Peyer's patch (tissue), 4 donors: ENCODE measurements at regions not wholly inside any gene's neighbourhood (a gene's known extent, or its start where the extent isn't known, plus 50 kb on each side); places are given as distances from the start of the nearest gene placed in this dataset.

ENCODE experiments used
- DNase-seq, 3 donors: peaks; one replicate each; pipeline ENCODE4 v3.0.0-alpha.2; 2017 to 2019
- H3K27ac ChIP-seq, 4 donors: fragments of 200-600 bp; sonication (generic); one replicate each; pipeline ENCODE4 v1.5.1; 2016 to 2019
- H3K27me3 ChIP-seq, 2 donors: fragments of 200-600 bp; sonication (generic); one replicate each; pipeline ENCODE4 v1.5.1; 2019
- H3K36me3 ChIP-seq, 3 donors: fragments of 200-600 bp; sonication (generic); one replicate each; pipeline ENCODE4 v1.5.1; 2016 to 2019
- H3K4me1 ChIP-seq, 4 donors: fragments of 200-600 bp; sonication (generic); one replicate each; pipeline ENCODE4 v1.5.1; 2016 to 2019
- H3K4me3 ChIP-seq, 4 donors: fragments of 200-600 bp; sonication (generic); 1 replicate in 3 of 4; 2 replicates in 1 of 4; pipeline ENCODE4 v1.5.1; 2016 to 2019; ENCODE audit warnings: mild to moderate bottlenecking in 1 of 4
- H3K9me3 ChIP-seq, 4 donors: fragments of 200-600 bp; sonication (generic); one replicate each; pipeline ENCODE4 v1.5.1; 2016 to 2019; ENCODE audit warnings: mild to moderate bottlenecking in 1 of 4
- POLR2A ChIP-seq, 2 donors: fragments of 450-650 bp; IDR thresholded peaks; one replicate each; pipeline ENCODE4 v1.5.1; 2017; ENCODE audit warnings: antibody characterized with exemption in 2 of 2, mild to moderate bottlenecking in 2 of 2, moderate library complexity in 2 of 2
- TF ChIP-seq, protein P1 (sequence below), 6 experiments: fragments of 450-650 bp in 4 of 6; fragments of 200-600 bp in 2 of 6; sonication (generic) in 1 of 6; IDR thresholded peaks; one replicate each; pipeline ENCODE4 v1.5.1; 2017 to 2019; ENCODE audit warnings: antibody characterized with exemption in 6 of 6, mild to moderate bottlenecking in 3 of 6, moderate library complexity in 1 of 6

DNA sequence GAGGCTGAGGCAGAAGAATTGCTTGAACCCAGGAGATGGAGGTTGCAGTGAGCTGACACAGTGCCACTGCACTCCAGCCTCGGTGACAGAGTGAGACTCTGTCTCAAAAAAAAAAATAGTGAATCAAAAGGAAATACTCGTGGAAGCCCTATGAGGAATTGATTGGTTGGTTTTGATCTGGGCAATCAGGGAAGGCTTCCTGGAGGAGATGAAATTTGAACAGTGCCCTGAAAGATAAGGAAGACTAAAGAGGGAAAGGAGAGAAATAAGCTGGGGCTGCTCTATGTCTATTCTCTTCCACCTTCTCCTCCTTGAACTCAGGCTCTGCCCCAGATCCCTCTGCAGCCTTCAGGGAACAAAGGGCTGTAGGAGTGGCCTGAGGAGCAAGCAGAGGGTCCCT, 54.1 kb downstream of the IRF2BPL start:
- H3K9me3 ChIP-seq: no peaks in the 10 kb centered on the region
- no peak for TF ChIP-seq POLR2A (IDR thresholded peaks at IDR 0.05)
- TF ChIP-seq, protein P1, sequence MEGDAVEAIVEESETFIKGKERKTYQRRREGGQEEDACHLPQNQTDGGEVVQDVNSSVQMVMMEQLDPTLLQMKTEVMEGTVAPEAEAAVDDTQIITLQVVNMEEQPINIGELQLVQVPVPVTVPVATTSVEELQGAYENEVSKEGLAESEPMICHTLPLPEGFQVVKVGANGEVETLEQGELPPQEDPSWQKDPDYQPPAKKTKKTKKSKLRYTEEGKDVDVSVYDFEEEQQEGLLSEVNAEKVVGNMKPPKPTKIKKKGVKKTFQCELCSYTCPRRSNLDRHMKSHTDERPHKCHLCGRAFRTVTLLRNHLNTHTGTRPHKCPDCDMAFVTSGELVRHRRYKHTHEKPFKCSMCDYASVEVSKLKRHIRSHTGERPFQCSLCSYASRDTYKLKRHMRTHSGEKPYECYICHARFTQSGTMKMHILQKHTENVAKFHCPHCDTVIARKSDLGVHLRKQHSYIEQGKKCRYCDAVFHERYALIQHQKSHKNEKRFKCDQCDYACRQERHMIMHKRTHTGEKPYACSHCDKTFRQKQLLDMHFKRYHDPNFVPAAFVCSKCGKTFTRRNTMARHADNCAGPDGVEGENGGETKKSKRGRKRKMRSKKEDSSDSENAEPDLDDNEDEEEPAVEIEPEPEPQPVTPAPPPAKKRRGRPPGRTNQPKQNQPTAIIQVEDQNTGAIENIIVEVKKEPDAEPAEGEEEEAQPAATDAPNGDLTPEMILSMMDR (IDR thresholded peaks at IDR 0.05): no peak
- no peaks in the 10 kb centered on the region for H3K36me3 ChIP-seq
- H3K4me3 ChIP-seq: no peak overlapping the region
- no peak overlapping the region for H3K27ac ChIP-seq
- H3K4me1 ChIP-seq: peaks cover 0 to 7% (median 2%) of the 10 kb centered on the region in 4 donors
- H3K27me3 ChIP-seq: no peaks in the 10 kb centered on the region
- DNase-seq: no peak

DNA sequence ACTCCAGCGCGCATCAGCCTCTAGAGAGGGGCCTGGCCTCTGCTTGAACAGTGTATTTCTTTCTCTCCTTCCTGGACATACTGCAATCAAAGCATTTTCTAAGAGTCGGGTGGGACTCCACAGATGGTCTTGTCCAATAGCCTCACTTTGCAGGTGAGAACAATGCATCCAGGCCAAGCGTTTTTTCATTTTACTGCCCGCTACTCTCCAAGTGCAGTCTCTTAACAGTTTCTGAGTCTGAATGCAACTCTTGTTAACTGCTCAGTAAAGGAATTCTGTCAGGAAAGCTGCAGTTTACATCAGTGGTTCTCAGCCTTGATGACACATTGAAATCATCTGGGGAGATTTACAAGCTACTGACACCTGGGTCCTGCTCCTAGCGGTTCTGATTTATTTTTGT, 57.0 kb downstream of the IRF2BPL start:
- Histone ChIP-seq H3K4me1 (peaks cover 0 to 7% (median 0%) of the 10 kb centered on the region in 4 donors), H3K27me3 (no peaks in the 10 kb centered on the region), H3K9me3 (no peaks in the 10 kb centered on the region), H3K27ac (no peak overlapping the region), H3K4me3 (no peak overlapping the region), H3K36me3 (no peaks in the 10 kb centered on the region)
- no peak for DNase-seq
- TF ChIP-seq, protein P1 (IDR thresholded peaks at IDR 0.05): no peak
- TF ChIP-seq POLR2A (IDR thresholded peaks at IDR 0.05): no peak

DNA sequence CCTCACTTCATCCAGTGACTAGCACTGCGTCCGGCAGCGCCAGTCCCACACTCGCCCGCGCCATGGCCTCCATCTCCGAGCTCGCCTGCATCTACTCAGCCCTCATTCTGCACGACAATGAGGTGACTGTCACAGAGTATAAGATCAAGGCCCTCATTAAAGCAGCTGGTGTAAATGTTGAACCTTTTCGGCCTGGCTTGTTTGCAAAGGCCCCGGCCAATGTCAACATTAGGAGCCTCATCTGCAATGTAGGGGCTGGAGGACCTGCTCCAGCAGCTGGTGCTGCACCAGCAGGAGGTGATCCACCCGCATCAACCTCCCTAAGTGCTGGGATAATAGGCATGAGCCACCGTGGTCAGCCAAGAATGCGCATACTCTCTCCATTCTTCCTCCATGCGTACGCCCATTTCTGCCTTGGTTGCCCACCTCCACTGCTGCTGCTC, 59.9 kb downstream of the IRF2BPL start:
- Histone ChIP-seq H3K27ac (no peak overlapping the region), H3K9me3 (no peaks in the 10 kb centered on the region), H3K27me3 (no peaks in the 10 kb centered on the region), H3K4me3 (no peak overlapping the region), H3K4me1 (peaks cover 0 to 7% (median 0%) of the 10 kb centered on the region in 4 donors), H3K36me3 (no peaks in the 10 kb centered on the region)
- TF ChIP-seq, protein P1 (IDR thresholded peaks at IDR 0.05): no peak
- TF ChIP-seq POLR2A (IDR thresholded peaks at IDR 0.05): no peak
- no peak for DNase-seq

DNA sequence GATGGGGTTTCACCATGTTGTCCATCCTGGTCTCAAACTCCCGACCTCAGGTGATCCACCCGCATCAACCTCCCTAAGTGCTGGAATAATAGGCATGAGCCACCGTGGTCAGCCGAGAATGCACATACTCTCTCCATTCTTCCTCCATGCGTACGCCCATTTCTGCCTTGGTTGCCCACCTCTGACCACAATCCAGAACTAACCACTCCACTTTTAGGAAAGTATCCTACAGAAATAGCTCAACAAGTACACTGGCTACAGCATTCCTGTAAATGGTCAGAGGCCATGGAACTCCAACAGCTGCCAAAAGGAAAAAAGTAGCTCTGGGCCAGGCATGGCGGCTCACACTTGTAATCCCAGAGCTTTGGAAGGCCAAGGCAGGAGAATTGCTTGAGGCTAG, 60.7 kb downstream of the IRF2BPL start:
- H3K4me1 ChIP-seq: peaks cover 0 to 8% (median 2%) of the 10 kb centered on the region in 4 donors
- no peak for DNase-seq
- no peak overlapping the region for H3K27ac ChIP-seq
- no peaks in the 10 kb centered on the region for H3K27me3 ChIP-seq
- H3K9me3 ChIP-seq: no peaks in the 10 kb centered on the region
- no peaks in the 10 kb centered on the region for H3K36me3 ChIP-seq
- no peak overlapping the region for H3K4me3 ChIP-seq
- TF ChIP-seq, protein P1 (IDR thresholded peaks at IDR 0.05): no peak
- TF ChIP-seq POLR2A (IDR thresholded peaks at IDR 0.05): no peak

DNA sequence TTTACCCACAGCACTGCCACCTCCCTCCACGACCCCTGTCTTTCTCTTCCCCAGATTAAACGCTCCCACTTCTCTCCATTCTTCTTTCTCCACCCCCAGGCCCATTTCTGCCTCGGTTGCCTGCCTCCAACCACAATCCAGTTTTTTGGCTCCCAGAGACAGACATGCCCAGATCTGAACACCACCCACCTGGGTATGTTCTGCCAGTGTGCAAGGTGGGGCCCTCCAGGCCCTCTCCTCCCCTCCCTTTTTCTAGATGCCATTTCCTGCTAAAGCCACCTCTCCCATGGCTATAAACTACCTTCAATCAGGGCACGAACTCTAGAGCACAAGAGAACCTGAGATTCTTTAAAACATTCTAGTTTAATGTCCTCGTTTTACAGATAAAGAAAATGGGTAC, 63.3 kb downstream of the IRF2BPL start:
- Histone ChIP-seq H3K36me3 (no peaks in the 10 kb centered on the region), H3K4me3 (no peak overlapping the region), H3K27me3 (no peaks in the 10 kb centered on the region), H3K9me3 (no peaks in the 10 kb centered on the region), H3K27ac (no peak overlapping the region), H3K4me1 (peaks cover 0 to 13% (median 9%) of the 10 kb centered on the region in 4 donors)
- no peak for DNase-seq
- TF ChIP-seq, protein P1 (IDR thresholded peaks at IDR 0.05): no peak
- TF ChIP-seq POLR2A (IDR thresholded peaks at IDR 0.05): no peak

DNA sequence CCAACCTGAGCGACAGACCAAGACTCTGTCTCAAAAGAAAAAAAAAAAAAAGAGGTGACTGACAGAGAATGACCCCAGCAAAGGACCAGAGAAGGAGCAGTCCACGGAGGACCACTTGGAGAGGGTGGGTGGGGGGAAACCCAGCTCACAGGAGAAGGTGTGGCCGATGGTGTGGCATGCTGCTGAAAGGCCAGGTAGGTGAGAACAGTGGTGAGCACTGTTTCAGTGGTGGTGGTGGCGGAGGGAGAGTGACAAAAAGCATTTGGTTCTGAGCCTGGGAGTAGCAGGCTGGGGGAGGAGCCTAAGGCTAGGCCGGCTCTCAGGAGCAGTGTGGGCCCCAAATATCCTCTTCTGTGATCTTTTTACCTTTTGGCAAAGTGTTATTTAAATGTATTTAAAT, 63.8 kb downstream of the IRF2BPL start:
- Histone ChIP-seq H3K9me3 (no peaks in the 10 kb centered on the region), H3K27ac (no peak overlapping the region), H3K4me3 (no peak overlapping the region), H3K4me1 (peaks cover 0 to 13% (median 9%) of the 10 kb centered on the region in 4 donors), H3K36me3 (no peaks in the 10 kb centered on the region), H3K27me3 (no peaks in the 10 kb centered on the region)
- TF ChIP-seq POLR2A (IDR thresholded peaks at IDR 0.05): no peak
- TF ChIP-seq, protein P1 (IDR thresholded peaks at IDR 0.05): no peak
- no peak for DNase-seq
